ENCODE measurements at regions not wholly inside any gene's neighbourhood (a gene's known extent, or its start where the extent isn't known, plus 50 kb on each side); places are given as distances from the start of the nearest gene placed in this dataset.

GRCh38 chr2:180111901-180112300, 104.8 kb upstream of the CWC22 start:
- DNase-seq (ENCODE audit: extremely low read depth in 1 of 2, low read depth in 1 of 2): no peak

GRCh38 chr2:180110469-180110868, 103.4 kb upstream of the CWC22 start:
- no peak for DNase-seq (ENCODE audit: extremely low read depth in 1 of 2, low read depth in 1 of 2)

- DNase-seq (ENCODE audit: extremely low read depth in 1 of 2, low read depth in 1 of 2): no peak
Measured at GRCh38 chr2:180101846-180102245, 94.7 kb upstream of the CWC22 start.

DNA sequence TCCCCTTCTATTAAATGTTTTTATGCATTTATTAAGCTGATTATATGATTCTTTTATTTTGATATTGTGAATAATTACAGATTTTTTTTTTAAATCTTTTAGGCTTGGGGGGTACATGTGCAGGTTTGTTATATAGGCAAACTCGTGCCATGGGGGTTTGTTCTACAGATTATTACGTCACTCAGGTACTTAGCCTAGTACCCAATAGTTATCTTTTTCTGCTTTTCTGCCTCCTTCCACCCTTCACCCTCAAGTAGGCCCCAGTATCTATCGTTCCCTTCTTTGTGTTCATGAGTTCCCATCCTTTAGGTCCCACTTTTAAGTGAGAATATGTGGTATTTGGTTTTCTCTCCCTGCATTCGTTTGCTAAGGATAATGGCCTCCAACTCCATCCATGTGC, 92.2 kb upstream of the CWC22 start:
- no peak for DNase-seq (ENCODE audit: extremely low read depth in 1 of 2, low read depth in 1 of 2)

DNA sequence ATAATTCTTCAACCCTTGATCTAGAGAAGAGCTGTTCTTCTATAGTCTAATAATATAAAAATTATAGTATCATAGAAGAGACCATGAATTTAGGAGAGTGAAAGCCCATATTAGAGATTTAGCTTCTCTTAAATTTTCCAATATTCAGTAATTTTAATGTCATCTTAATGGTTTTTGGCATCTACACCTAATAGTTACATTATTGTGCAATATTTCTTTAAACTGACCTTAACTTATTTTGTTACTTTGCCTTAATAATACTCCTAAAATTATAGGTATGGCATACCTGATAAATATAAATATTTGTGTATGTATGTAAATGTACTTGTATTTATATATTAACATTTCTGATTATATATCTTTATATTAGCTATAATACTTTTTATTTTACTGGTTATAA, 78.0 kb upstream of the CWC22 start:
- no peak for DNase-seq (ENCODE audit: extremely low read depth in 1 of 2, low read depth in 1 of 2)

DNA sequence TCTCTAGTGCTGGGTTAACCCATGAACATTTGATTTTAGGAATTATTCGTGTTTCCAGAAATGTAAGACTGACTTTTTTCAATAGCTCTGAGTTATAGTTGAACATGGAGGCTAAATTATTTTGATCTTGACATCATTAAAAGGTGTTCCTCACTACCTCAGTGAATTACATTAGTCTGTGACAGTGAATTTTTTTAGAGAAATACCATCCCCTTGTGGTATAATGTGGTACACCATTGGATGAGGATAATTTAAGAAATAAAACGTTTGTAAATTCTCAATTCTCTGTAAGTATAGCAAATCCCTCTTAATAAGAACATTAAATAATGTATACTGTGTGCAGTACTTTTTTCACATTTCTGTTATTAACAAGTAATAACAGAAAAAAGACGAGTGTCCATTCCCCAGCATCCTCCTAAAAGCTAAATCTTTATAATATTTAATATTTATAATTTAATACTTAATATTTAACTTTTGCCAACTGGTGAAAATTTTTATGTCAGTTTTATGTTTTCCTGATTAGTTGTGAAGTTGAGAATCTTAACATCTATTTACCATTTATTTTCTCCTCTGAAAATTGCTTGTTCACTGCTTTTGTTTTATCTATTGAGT, 70.3 kb upstream of the CWC22 start:
- no peak for DNase-seq (ENCODE audit: extremely low read depth in 1 of 2, low read depth in 1 of 2)

GRCh38 chr2:180075870-180076269, 68.8 kb upstream of the CWC22 start:
- DNase-seq (ENCODE audit: extremely low read depth in 1 of 2, low read depth in 1 of 2): no peak

GRCh38 chr2:180071797-180072196, 64.7 kb upstream of the CWC22 start:
- DNase-seq (ENCODE audit: extremely low read depth in 1 of 2, low read depth in 1 of 2): no peak

- no peak for DNase-seq (ENCODE audit: extremely low read depth in 1 of 2, low read depth in 1 of 2)
Measured at GRCh38 chr2:180063494-180064092, 56.5 kb upstream of the CWC22 start.

DNA sequence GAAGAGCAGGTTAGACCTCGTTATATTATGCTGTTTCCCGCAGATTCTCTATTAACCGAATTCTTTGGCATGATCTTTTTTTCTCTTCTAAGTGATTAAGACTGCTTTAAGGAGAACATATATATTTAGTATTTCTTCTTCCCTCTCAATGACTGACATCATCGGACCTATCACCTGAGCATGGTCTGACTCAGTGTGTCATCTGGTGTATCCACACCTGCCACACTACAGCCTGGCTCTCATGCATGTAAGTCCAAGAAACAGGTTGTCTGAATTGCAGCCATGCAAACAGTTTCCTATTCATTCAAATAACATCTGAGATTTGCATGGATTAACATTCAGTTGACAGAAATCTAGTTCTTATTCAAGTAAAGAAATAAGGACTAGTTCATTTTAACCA, 55.1 kb upstream of the CWC22 start:
- no peak for DNase-seq (ENCODE audit: extremely low read depth in 1 of 2, low read depth in 1 of 2)

- DNase-seq (ENCODE audit: extremely low read depth in 1 of 2, low read depth in 1 of 2): no peak
Measured at GRCh38 chr2:180061546-180061945, 54.4 kb upstream of the CWC22 start.

GRCh38 chr2:180061085-180061484, 54.0 kb upstream of the CWC22 start:
- DNase-seq (ENCODE audit: extremely low read depth in 1 of 2, low read depth in 1 of 2): no peak

DNA sequence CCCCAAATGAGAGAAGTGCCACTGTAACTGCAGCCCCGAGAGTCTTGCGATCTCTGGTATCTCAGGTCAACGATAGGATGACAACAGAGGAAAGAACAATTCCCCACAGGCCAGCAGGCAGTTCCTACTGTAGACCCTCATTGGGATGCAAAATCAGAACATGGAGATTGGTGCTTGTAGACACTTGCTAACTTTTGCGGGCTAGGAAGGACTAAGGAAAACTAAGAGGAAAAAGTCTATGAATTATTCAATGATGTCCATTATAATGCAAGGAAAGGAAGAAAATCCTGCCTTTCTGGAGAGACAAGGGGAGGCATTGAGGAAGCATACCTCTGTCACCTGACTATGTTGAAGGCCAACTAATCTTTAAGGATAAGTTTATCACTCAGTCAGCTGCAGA, 51.9 kb upstream of the CWC22 start:
- no peak for DNase-seq (ENCODE audit: extremely low read depth in 1 of 2, low read depth in 1 of 2)

DNA sequence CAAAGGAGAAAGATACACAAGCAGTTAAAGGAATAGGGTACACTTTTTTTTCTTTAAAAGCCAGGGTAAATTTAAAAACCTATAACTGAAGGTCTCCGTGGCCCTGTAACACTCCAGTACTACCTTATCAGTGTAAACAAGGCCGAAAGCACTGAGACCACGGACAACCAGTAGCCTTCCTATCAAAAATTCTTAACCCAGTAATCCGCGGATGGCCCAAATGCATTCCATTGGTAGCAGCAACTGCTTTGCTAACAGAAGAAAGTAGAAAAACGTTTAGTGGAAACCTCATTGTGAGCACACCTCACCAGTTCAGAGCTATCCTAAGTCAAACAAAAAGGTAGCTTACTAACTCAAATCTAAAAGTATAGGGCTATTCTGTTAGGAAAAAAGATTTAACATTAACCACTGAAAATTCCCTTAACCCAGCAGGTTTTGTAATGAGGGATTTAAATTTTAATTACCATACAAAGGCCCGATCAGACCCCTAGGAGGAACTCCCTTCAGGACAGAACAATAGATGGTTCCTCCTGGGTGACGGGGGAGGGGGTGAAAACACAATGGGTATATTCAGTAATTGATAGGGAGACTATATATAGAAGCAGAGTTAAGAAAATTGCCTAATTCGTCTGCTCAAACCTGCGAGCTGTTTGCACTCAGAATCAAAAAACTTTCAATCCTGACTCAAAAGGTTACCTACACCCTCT, 50.8 kb upstream of the CWC22 start:
- DNase-seq (ENCODE audit: extremely low read depth in 1 of 2, low read depth in 1 of 2): no peak
